Adrenal gland (tissue), 5 donors: ENCODE measurements at regions not wholly inside any gene's neighbourhood (a gene's known extent, or its start where the extent isn't known, plus 50 kb on each side); places are given as distances from the start of the nearest gene placed in this dataset.

Source experiments
- POLR2A ChIP-seq, 2 donors: fragments of 450-650 bp; IDR thresholded peaks; one replicate each; pipeline ENCODE4 v1.6.1; 2017; ENCODE audit warnings: antibody characterized with exemption in 2 of 2, mild to moderate bottlenecking in 2 of 2, moderate library complexity in 1 of 2
- TF ChIP-seq, protein P1 (sequence below), 6 experiments: fragments of 450-650 bp in 4 of 6; fragments of 200-600 bp in 2 of 6; sonication (generic) in 1 of 6; IDR thresholded peaks; 1 replicate in 5 of 6; 2 replicates in 1 of 6; pipeline versions ENCODE4 v1.5.1 to v1.8.0; 2016 to 2021; ENCODE audit warnings: antibody characterized with exemption in 6 of 6, mild to moderate bottlenecking in 2 of 6, moderate library complexity in 1 of 6
- donor health status: DM: no; HTN: no; CAD: no.

DNA sequence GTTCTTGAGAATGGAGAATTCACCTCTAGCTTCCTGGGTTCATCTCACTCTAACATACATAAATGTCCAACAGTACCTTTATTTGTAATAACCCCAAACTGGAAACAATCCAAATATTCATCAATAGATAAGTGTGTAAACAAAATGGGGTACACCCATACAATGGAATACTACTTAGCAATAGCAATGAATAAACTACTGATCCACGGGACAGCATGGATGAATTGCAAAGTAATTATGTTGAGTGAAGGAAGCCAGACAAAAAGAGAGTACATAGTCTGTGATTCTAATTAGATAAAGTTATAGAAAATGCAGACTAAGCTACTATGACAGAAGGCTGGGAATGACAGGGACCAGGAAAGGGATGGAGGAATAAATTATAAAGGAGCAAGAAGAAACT lies 391.3 kb downstream of the CCSER2 start:
- TF ChIP-seq POLR2A (IDR thresholded peaks at IDR 0.05), result no peak
- TF ChIP-seq, protein P1, sequence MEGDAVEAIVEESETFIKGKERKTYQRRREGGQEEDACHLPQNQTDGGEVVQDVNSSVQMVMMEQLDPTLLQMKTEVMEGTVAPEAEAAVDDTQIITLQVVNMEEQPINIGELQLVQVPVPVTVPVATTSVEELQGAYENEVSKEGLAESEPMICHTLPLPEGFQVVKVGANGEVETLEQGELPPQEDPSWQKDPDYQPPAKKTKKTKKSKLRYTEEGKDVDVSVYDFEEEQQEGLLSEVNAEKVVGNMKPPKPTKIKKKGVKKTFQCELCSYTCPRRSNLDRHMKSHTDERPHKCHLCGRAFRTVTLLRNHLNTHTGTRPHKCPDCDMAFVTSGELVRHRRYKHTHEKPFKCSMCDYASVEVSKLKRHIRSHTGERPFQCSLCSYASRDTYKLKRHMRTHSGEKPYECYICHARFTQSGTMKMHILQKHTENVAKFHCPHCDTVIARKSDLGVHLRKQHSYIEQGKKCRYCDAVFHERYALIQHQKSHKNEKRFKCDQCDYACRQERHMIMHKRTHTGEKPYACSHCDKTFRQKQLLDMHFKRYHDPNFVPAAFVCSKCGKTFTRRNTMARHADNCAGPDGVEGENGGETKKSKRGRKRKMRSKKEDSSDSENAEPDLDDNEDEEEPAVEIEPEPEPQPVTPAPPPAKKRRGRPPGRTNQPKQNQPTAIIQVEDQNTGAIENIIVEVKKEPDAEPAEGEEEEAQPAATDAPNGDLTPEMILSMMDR (IDR thresholded peaks at IDR 0.05), result no peak
